ENCODE measurements at regions not wholly inside any gene's neighbourhood (a gene's known extent, or its start where the extent isn't known, plus 50 kb on each side); places are given as distances from the start of the nearest gene placed in this dataset.

DNA sequence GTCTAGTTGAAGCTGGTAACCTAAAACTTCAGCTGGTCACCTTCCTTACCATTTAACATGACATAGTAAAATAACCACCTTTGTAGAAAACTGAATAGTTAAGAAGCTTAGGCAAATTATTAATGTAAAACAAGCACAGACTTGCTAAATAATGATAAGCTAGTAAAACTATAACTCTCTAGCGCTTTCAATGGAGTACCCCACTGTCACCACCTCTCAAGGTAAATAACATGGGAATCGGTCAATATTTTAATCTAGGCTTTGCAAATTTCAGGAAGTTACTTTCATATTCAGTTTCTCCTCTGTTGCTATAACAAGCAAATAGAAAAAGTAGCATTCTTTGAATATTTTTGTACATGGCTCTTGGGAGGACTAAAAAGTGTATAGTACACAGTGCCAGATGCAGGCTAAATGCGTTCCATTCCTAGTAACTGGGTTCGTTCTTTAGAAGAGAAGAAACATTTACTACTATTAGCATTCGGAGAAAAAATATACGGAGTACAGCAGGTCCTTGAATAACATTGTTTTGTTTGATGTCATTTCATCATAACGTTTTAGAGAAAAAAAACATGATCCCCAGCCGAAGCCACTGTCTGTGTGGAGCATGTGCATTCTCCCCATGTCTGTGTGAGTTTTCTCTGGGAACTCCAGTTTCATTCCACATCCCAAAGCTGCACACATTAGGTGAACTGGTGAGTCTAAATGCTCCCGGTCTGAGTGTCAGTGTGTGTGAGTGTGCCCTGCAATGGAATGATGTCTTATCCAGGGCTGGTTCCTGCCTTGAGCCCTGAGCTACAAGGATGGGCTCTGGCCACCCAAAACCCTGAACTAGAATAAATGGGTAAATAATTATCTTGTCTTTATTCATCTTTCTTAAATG lies 52.5 kb downstream of the EPRS1 start:
- Histone ChIP-seq H3K27ac (ENCODE audit: low read depth in 2 of 2, low read length in 2 of 2) (no peak overlapping the region), H3K27me3 (ENCODE audit: control insufficient read depth, insufficient read depth, low read length) (no peaks in the 10 kb centered on the region), H3K9me3 (ENCODE audit: control insufficient read depth in 2 of 3, insufficient read depth in 1 of 3, low read length in 3 of 3) (no peaks in the 10 kb centered on the region), H3K4me1 (ENCODE audit: control insufficient read depth in 2 of 3, insufficient read depth in 2 of 3, low read depth in 1 of 3, low read length in 3 of 3) (peaks cover 0 to 22% (median 2%) of the 10 kb centered on the region in 3 donors), H3K9ac (ENCODE audit: low read length in 3 of 3) (no peak overlapping the region), H3K36me3 (ENCODE audit: control insufficient read depth in 2 of 3, insufficient read depth in 3 of 3, low read length in 3 of 3) (peaks cover 0 to 20% (median 8%) of the 10 kb centered on the region in 3 donors), H3K4me3 (ENCODE audit: low read length in 3 of 3) (peak overlapping the region in 1 of 3 donors; percentile 32)
- FAIRE-seq (no peak), DNase-seq (no peak)
- intact Hi-C loops (cut with DNase I): no loop called here
- TF ChIP-seq, protein P1, sequence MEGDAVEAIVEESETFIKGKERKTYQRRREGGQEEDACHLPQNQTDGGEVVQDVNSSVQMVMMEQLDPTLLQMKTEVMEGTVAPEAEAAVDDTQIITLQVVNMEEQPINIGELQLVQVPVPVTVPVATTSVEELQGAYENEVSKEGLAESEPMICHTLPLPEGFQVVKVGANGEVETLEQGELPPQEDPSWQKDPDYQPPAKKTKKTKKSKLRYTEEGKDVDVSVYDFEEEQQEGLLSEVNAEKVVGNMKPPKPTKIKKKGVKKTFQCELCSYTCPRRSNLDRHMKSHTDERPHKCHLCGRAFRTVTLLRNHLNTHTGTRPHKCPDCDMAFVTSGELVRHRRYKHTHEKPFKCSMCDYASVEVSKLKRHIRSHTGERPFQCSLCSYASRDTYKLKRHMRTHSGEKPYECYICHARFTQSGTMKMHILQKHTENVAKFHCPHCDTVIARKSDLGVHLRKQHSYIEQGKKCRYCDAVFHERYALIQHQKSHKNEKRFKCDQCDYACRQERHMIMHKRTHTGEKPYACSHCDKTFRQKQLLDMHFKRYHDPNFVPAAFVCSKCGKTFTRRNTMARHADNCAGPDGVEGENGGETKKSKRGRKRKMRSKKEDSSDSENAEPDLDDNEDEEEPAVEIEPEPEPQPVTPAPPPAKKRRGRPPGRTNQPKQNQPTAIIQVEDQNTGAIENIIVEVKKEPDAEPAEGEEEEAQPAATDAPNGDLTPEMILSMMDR (IDR thresholded peaks at IDR 0.05; ENCODE audit: borderline replicate concordance, extremely low read depth, insufficient read depth): no peak

DNA sequence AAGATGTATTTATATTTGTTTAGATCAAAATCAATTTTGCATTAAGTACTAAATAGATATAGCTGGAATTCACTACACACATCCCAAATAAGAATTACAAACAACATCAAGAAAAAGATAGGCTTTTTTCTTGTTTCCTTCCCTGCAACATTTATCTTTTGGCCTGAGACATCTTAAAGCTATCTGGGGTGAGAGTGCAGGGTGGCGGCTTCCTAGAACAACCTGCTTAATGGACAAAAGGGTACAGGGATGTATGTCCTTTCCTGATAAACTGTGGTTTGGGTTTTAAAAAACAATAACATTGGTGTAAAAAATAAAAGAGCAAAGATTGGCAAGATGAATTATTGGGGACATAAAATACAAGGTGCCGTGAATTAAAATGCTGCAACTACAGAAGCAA lies 54.4 kb downstream of the EPRS1 start:
- H3K27ac ChIP-seq (ENCODE audit: low read depth in 2 of 2, low read length in 2 of 2): no peak overlapping the region
- FAIRE-seq (no peak), DNase-seq (no peak)
- intact Hi-C loops (cut with DNase I): no loop called here
- H3K27me3 ChIP-seq (ENCODE audit: control insufficient read depth, insufficient read depth, low read length): no peaks in the 10 kb centered on the region
- H3K9me3 ChIP-seq (ENCODE audit: control insufficient read depth in 2 of 3, insufficient read depth in 1 of 3, low read length in 3 of 3): no peaks in the 10 kb centered on the region
- H3K36me3 ChIP-seq (ENCODE audit: control insufficient read depth in 2 of 3, insufficient read depth in 3 of 3, low read length in 3 of 3): peaks cover 0 to 21% (median 6%) of the 10 kb centered on the region in 3 donors
- H3K4me1 ChIP-seq (ENCODE audit: control insufficient read depth in 2 of 3, insufficient read depth in 2 of 3, low read depth in 1 of 3, low read length in 3 of 3): peaks cover 0 to 22% (median 2%) of the 10 kb centered on the region in 3 donors
- no peak overlapping the region for H3K9ac ChIP-seq (ENCODE audit: low read length in 3 of 3)
- TF ChIP-seq, protein P1 (IDR thresholded peaks at IDR 0.05; ENCODE audit: borderline replicate concordance, extremely low read depth, insufficient read depth): no peak
- H3K4me3 ChIP-seq (ENCODE audit: low read length in 3 of 3): peak overlapping the region in 1 of 3 donors; percentile 12

DNA sequence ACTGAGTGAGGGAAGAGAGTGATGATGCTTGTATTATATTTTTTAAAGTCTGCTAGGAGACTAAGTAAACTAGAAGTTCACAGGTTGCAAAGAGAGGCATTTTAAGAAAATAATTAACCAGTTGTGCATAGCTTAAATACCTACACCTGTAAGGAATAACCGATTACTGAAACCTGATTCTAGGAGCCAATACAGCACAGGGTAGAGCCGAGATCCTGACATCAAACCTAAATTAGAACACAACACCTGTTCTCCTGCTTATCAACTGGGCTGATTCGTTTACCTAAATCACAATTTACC lies 54.8 kb downstream of the EPRS1 start:
- H3K27me3 ChIP-seq (ENCODE audit: control insufficient read depth, insufficient read depth, low read length): no peaks in the 10 kb centered on the region
- TF ChIP-seq, protein P1 (IDR thresholded peaks at IDR 0.05; ENCODE audit: borderline replicate concordance, extremely low read depth, insufficient read depth): no peak
- no peak for FAIRE-seq
- peak overlapping the region in 1 of 3 donors; percentile 17 for H3K9ac ChIP-seq (ENCODE audit: low read length in 3 of 3)
- intact Hi-C loops (cut with DNase I): no loop called here
- DNase-seq: peak in 1 of 5 donors; percentile 29
- H3K9me3 ChIP-seq (ENCODE audit: control insufficient read depth in 2 of 3, insufficient read depth in 1 of 3, low read length in 3 of 3): no peaks in the 10 kb centered on the region
- H3K27ac ChIP-seq (ENCODE audit: low read depth in 2 of 2, low read length in 2 of 2): no peak overlapping the region
- H3K4me3 ChIP-seq (ENCODE audit: low read length in 3 of 3): peak overlapping the region in 2 of 3 donors; percentile 12 to 32
- H3K36me3 ChIP-seq (ENCODE audit: control insufficient read depth in 2 of 3, insufficient read depth in 3 of 3, low read length in 3 of 3): peaks cover 0 to 21% (median 2%) of the 10 kb centered on the region in 3 donors
- H3K4me1 ChIP-seq (ENCODE audit: control insufficient read depth in 2 of 3, insufficient read depth in 2 of 3, low read depth in 1 of 3, low read length in 3 of 3): peaks cover 0 to 22% (median 2%) of the 10 kb centered on the region in 3 donors

Measured in kidney (tissue), 13 donors.